WTC11 (cell line): ENCODE measurements at regions not wholly inside any gene's neighbourhood (a gene's known extent, or its start where the extent isn't known, plus 50 kb on each side); places are given as distances from the start of the nearest gene placed in this dataset.
"Not testable (repeated sequence)": the region's sequence is repeated elsewhere in the genome, so short reads cannot be mapped to it uniquely, and the experiment has no call there.

Experiments
- ATAC-seq: fragments of 200-7000 bp; cut with Tn5 transposase; 2 replicates; pipeline ENCODE4 v1.10.0; 2021; ENCODE audit warnings: mild to moderate bottlenecking, moderate library complexity
- CTCF ChIA-PET: fragments of 300-600 bp; sonication (Branson Sonifier 250); formaldehyde crosslinking; loops from one replicate; lab custom pipeline; 2021; ENCODE audit warnings: antibody characterized with exemption; lab: Charles Lee
- POLR2A ChIA-PET: fragments of 350-600 bp; sonication (Branson Sonifier 250); formaldehyde crosslinking; loops from one replicate; lab custom pipeline; 2021; ENCODE audit warnings: antibody characterized with exemption; lab: Charles Lee
- DNase-seq: peaks from one replicate; pipeline ENCODE4 v3.0.0; 2021; ENCODE audit warnings: low spot score
- H3K27ac Mint-ChIP-seq: 2 replicates; pipeline ENCODE4 v1.8.0; 2021; ENCODE audit warnings: mixed read lengths
- H3K27me3 Mint-ChIP-seq: 2 replicates; pipeline ENCODE4 v1.8.0; 2021; ENCODE audit warnings: low read depth, mild to moderate bottlenecking, moderate library complexity, mixed read lengths
- H3K36me3 Mint-ChIP-seq: 2 replicates; pipeline ENCODE4 v1.8.0; 2021; ENCODE audit warnings: mixed read lengths
- H3K4me1 Mint-ChIP-seq: 2 replicates; pipeline ENCODE4 v1.8.0; 2022; ENCODE audit warnings: mixed read lengths
- H3K4me3 Mint-ChIP-seq: 2 replicates; pipeline ENCODE4 v1.8.0; 2021; ENCODE audit warnings: mild to moderate bottlenecking, moderate library complexity, mixed read lengths
- H3K9me3 Mint-ChIP-seq: 2 replicates; pipeline ENCODE4 v1.8.0; 2021; ENCODE audit warnings: mixed read lengths
- ATF1 ChIP-seq: sonication (generic); formaldehyde crosslinking; IDR thresholded peaks from 2 replicates; pipeline ENCODE4 v1.8.1; 2023; ENCODE audit warnings: mild to moderate bottlenecking, moderate library complexity, missing genetic modification reagents
- CBFB ChIP-seq: sonication (generic); formaldehyde crosslinking; IDR thresholded peaks from 2 replicates; pipeline ENCODE4 v1.8.1; 2022; ENCODE audit warnings: mild to moderate bottlenecking, low read depth, missing genetic modification reagents
- CREB1 ChIP-seq: sonication (generic); formaldehyde crosslinking; IDR thresholded peaks from 2 replicates; pipeline ENCODE4 v1.8.0; 2023; ENCODE audit warnings: mild to moderate bottlenecking, missing genetic modification reagents
- CTCF ChIP-seq: fragments of 200-600 bp; IDR thresholded peaks from 2 replicates; pipeline ENCODE4 v1.8.0; 2022; ENCODE audit warnings: antibody characterized with exemption
- FOXP4 ChIP-seq: sonication (generic); formaldehyde crosslinking; IDR thresholded peaks from 2 replicates; pipeline ENCODE4 v1.8.0; 2022; ENCODE audit warnings: mild to moderate bottlenecking, missing genetic modification reagents
- JUN ChIP-seq: sonication (generic); formaldehyde crosslinking; IDR thresholded peaks from 2 replicates; pipeline ENCODE4 v1.8.0; 2023; ENCODE audit warnings: mild to moderate bottlenecking, missing genetic modification reagents
- NR1H2 ChIP-seq: sonication (generic); formaldehyde crosslinking; IDR thresholded peaks from 2 replicates; pipeline ENCODE4 v1.9.0; 2021; ENCODE audit warnings: mild to moderate bottlenecking, moderate library complexity, missing genetic modification reagents
- OVOL2 ChIP-seq: fragments of 250-450 bp; sonication (Bioruptor Pico); IDR thresholded peaks from 2 replicates; pipeline ENCODE4 v1.9.0; 2021; ENCODE audit warnings: mild to moderate bottlenecking, borderline replicate concordance
- PREB ChIP-seq: sonication (generic); formaldehyde crosslinking; IDR thresholded peaks from 2 replicates; pipeline ENCODE4 v1.8.1; 2022; ENCODE audit warnings: mild to moderate bottlenecking, missing genetic modification reagents, moderate library complexity, borderline replicate concordance
- SMAD3 ChIP-seq: sonication (generic); formaldehyde crosslinking; IDR thresholded peaks from 2 replicates; pipeline ENCODE4 v1.8.0; 2022; ENCODE audit warnings: missing genetic modification reagents, mild to moderate bottlenecking, borderline replicate concordance
- ZBTB21 ChIP-seq: sonication (generic); formaldehyde crosslinking; IDR thresholded peaks from 2 replicates; pipeline ENCODE4 v1.8.1; 2023; ENCODE audit warnings: mild to moderate bottlenecking, missing genetic modification reagents, borderline replicate concordance
- ZBTB43 ChIP-seq: sonication (generic); formaldehyde crosslinking; IDR thresholded peaks from 2 replicates; pipeline ENCODE4 v1.8.1; 2023; ENCODE audit warnings: mild to moderate bottlenecking, missing genetic modification reagents
- TF ChIP-seq, protein P1 (sequence below): sonication (generic); formaldehyde crosslinking; IDR thresholded peaks from 2 replicates; pipeline ENCODE4 v1.8.1; 2023; ENCODE audit warnings: mild to moderate bottlenecking, moderate library complexity, missing genetic modification reagents
- TF ChIP-seq, protein P2 (sequence below): sonication (generic); formaldehyde crosslinking; IDR thresholded peaks from 2 replicates; pipeline ENCODE4 v1.8.0; 2022; ENCODE audit warnings: missing genetic modification reagents
- TF ChIP-seq, protein P3 (sequence below): fragments of 250-450 bp; sonication (Bioruptor Pico); IDR thresholded peaks from 2 replicates; pipeline ENCODE4 v2.1.2; 2022; ENCODE audit warnings: mild to moderate bottlenecking, moderate library complexity

- TF ChIP-seq CTCF (peak; percentile 78), SMAD3 (CRISPR knock-in tag) (no peak)
- TF ChIP-seq, protein P1, sequence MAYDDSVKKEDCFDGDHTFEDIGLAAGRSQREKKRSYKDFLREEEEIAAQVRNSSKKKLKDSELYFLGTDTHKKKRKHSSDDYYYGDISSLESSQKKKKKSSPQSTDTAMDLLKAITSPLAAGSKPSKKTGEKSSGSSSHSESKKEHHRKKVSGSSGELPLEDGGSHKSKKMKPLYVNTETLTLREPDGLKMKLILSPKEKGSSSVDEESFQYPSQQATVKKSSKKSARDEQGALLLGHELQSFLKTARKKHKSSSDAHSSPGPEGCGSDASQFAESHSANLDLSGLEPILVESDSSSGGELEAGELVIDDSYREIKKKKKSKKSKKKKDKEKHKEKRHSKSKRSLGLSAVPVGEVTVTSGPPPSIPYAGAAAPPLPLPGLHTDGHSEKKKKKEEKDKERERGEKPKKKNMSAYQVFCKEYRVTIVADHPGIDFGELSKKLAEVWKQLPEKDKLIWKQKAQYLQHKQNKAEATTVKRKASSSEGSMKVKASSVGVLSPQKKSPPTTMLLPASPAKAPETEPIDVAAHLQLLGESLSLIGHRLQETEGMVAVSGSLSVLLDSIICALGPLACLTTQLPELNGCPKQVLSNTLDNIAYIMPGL (CRISPR knock-in tag), result 0 out of 2 replicates have a peak, but pooled peaks have one; percentile 48
- TF ChIP-seq, protein P2, sequence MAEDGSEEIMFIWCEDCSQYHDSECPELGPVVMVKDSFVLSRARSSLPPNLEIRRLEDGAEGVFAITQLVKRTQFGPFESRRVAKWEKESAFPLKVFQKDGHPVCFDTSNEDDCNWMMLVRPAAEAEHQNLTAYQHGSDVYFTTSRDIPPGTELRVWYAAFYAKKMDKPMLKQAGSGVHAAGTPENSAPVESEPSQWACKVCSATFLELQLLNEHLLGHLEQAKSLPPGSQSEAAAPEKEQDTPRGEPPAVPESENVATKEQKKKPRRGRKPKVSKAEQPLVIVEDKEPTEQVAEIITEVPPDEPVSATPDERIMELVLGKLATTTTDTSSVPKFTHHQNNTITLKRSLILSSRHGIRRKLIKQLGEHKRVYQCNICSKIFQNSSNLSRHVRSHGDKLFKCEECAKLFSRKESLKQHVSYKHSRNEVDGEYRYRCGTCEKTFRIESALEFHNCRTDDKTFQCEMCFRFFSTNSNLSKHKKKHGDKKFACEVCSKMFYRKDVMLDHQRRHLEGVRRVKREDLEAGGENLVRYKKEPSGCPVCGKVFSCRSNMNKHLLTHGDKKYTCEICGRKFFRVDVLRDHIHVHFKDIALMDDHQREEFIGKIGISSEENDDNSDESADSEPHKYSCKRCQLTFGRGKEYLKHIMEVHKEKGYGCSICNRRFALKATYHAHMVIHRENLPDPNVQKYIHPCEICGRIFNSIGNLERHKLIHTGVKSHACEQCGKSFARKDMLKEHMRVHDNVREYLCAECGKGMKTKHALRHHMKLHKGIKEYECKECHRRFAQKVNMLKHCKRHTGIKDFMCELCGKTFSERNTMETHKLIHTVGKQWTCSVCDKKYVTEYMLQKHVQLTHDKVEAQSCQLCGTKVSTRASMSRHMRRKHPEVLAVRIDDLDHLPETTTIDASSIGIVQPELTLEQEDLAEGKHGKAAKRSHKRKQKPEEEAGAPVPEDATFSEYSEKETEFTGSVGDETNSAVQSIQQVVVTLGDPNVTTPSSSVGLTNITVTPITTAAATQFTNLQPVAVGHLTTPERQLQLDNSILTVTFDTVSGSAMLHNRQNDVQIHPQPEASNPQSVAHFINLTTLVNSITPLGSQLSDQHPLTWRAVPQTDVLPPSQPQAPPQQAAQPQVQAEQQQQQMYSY (CRISPR knock-in tag), result peak; percentile 90
- peak; percentile 91 for DNase-seq
- no peak overlapping the region for H3K27ac Mint-ChIP-seq
- H3K4me1 Mint-ChIP-seq, result 0 out of 2 replicates have a peak, but pooled peaks cover 3% of the 10 kb centered on the region
- H3K36me3 Mint-ChIP-seq, result no peaks in the 10 kb centered on the region
- CTCF ChIA-PET, result interaction anchor here (0.6 to 12.0 kb wide), 50 partner anchors 9 to 310 kb away, joined by 3 to 74 read pairs (median 4); partner anchors contain the start of genes ANO1 and FADD
- POLR2A ChIA-PET, result no interaction called here
- peak overlapping the region; percentile 7; the same call in 1 of the 2 replicates for H3K4me3 Mint-ChIP-seq
- peaks cover 32% of the 10 kb centered on the region for H3K27me3 Mint-ChIP-seq
- no peaks in the 10 kb centered on the region for H3K9me3 Mint-ChIP-seq
- peak; percentile 52 for ATAC-seq
These were observed 96.5 kb upstream of the FGF3 start for GRCh38 chr11:69915501-69916250.

- H3K36me3 Mint-ChIP-seq, H3K4me3 Mint-ChIP-seq, DNase-seq, ATAC-seq, H3K9me3 Mint-ChIP-seq, H3K27ac Mint-ChIP-seq, H3K4me1 Mint-ChIP-seq, POLR2A ChIA-PET: not testable (repeated sequence)
- CTCF ChIA-PET, result interaction anchor here (0.6 to 12.0 kb wide), 14 partner anchors 11 to 531 kb away, joined by 3 to 74 read pairs (median 11); no protein-coding TSS in a partner anchor
- H3K27me3 Mint-ChIP-seq, result peaks cover 32% of the 10 kb centered on the region
These were observed 97.0 kb upstream of the FGF3 start for GRCh38 chr11:69916251-69916649.

- ATAC-seq, result no peak
- H3K4me3 Mint-ChIP-seq, result no peak overlapping the region
- H3K4me1 Mint-ChIP-seq, result 0 out of 2 replicates have a peak, but pooled peaks cover 3% of the 10 kb centered on the region
- no peak overlapping the region for H3K27ac Mint-ChIP-seq
- no peaks in the 10 kb centered on the region for H3K9me3 Mint-ChIP-seq
- ChIA-PET CTCF (interaction anchor here (0.6 to 12.0 kb wide), 9 partner anchors 23 to 530 kb away, joined by 4 to 74 read pairs (median 13); no protein-coding TSS in a partner anchor), POLR2A (no interaction called here)
- DNase-seq, result peak; percentile 2
- peaks cover 32% of the 10 kb centered on the region for H3K27me3 Mint-ChIP-seq
- TF ChIP-seq CREB1 (CRISPR knock-in tag) (no peak), CBFB (CRISPR knock-in tag) (no peak), ZBTB21 (CRISPR knock-in tag) (no peak), ZBTB43 (CRISPR knock-in tag) (no peak), FOXP4 (CRISPR knock-in tag) (no peak), OVOL2 (CRISPR knock-in tag) (no peak), ATF1 (CRISPR knock-in tag) (no peak), JUN (CRISPR knock-in tag) (no peak), NR1H2 (CRISPR knock-in tag) (no peak), PREB (CRISPR knock-in tag) (no peak)
- TF ChIP-seq, protein P3, sequence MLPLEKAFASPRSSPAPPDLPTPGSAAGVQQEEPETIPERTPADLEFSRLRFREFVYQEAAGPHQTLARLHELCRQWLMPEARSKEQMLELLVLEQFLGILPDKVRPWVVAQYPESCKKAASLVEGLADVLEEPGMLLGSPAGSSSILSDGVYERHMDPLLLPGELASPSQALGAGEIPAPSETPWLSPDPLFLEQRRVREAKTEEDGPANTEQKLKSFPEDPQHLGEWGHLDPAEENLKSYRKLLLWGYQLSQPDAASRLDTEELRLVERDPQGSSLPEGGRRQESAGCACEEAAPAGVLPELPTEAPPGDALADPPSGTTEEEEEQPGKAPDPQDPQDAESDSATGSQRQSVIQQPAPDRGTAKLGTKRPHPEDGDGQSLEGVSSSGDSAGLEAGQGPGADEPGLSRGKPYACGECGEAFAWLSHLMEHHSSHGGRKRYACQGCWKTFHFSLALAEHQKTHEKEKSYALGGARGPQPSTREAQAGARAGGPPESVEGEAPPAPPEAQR (CRISPR knock-in tag), result no peak
- no peaks in the 10 kb centered on the region for H3K36me3 Mint-ChIP-seq
These were observed 97.7 kb upstream of the FGF3 start for GRCh38 chr11:69916806-69917387.
